Lung (tissue), 11 donors: ENCODE measurements at regions not wholly inside any gene's neighbourhood (a gene's known extent, or its start where the extent isn't known, plus 50 kb on each side); places are given as distances from the start of the nearest gene placed in this dataset.

Experiments
- ATAC-seq: fragments of 200-7000 bp; cut with Tn5 transposase; one replicate; pipeline ENCODE4 v1.9.1; 2020; ENCODE audit warnings: moderate number of reproducible peaks; ENCODE audit not compliant: insufficient read depth, low FRiP score
- DNase-seq, 3 donors: peaks; one replicate each; pipeline ENCODE4 v3.0.0-alpha.2; 2013 to 2017
- H3K27ac ChIP-seq, 2 donors: one replicate each; pipeline ENCODE4 v1.5.1; 2013; ENCODE audit warnings: mild to moderate bottlenecking in 2 of 2, moderate library complexity in 2 of 2, control low read depth in 1 of 2, inconsistent platforms in 1 of 2, low read depth in 1 of 2, low read length in 1 of 2
- H3K27me3 ChIP-seq, 3 donors: one replicate each; pipeline ENCODE4 v1.5.1; 2013; ENCODE audit warnings: low read length in 2 of 3; ENCODE audit not compliant: control insufficient read depth in 3 of 3, insufficient read depth in 3 of 3
- H3K36me3 ChIP-seq, 4 donors: one replicate each; pipeline ENCODE4 v1.5.1; 2013; ENCODE audit warnings: low read length in 4 of 4, mild to moderate bottlenecking in 1 of 4, moderate library complexity in 1 of 4; ENCODE audit not compliant: control insufficient read depth in 4 of 4, insufficient read depth in 4 of 4
- H3K4me1 ChIP-seq, 5 donors: one replicate each; pipeline ENCODE4 v1.5.1; 2013; ENCODE audit warnings: low read length in 5 of 5, mild to moderate bottlenecking in 2 of 5, moderate library complexity in 1 of 5; ENCODE audit not compliant: control insufficient read depth in 5 of 5, insufficient read depth in 5 of 5
- H3K4me3 ChIP-seq: one replicate; pipeline ENCODE4 v1.5.1; 2013; ENCODE audit warnings: mild to moderate bottlenecking, control low read depth, moderate library complexity
- H3K9ac ChIP-seq, 2 donors: one replicate each; pipeline ENCODE4 v1.5.1; 2013; ENCODE audit warnings: low read length in 2 of 2, control low read depth in 1 of 2; ENCODE audit not compliant: insufficient read depth in 1 of 2
- H3K9me3 ChIP-seq, 4 donors: one replicate each; pipeline ENCODE4 v1.5.1; 2013; ENCODE audit warnings: low read length in 3 of 4, mild to moderate bottlenecking in 1 of 4, moderate library complexity in 1 of 4; ENCODE audit not compliant: control insufficient read depth in 4 of 4, insufficient read depth in 3 of 4
- WGBS, 2 donors: extraction: QIAGEN DNeasy Blood & Tissue Kit; methylation state at CpG; one replicate each; pipeline ENCODE4 v1.1.7; 2013; 5-methylcytosine and 5-hydroxymethylcytosine counted together
- TF ChIP-seq, protein P1 (sequence below): IDR thresholded peaks from 2 replicates; pipeline ENCODE4 v1.5.1; 2012; ENCODE audit warnings: mild to moderate bottlenecking; ENCODE audit errors: control extremely low read depth, extremely low read depth
- donor health status: control.
- donor health status: control.
- donor health status: Bipolar disorder and iron deficiency.
- donor health status: healthy.
- donor health status: DM: yes; HTN: yes; CAD: no.

DNA sequence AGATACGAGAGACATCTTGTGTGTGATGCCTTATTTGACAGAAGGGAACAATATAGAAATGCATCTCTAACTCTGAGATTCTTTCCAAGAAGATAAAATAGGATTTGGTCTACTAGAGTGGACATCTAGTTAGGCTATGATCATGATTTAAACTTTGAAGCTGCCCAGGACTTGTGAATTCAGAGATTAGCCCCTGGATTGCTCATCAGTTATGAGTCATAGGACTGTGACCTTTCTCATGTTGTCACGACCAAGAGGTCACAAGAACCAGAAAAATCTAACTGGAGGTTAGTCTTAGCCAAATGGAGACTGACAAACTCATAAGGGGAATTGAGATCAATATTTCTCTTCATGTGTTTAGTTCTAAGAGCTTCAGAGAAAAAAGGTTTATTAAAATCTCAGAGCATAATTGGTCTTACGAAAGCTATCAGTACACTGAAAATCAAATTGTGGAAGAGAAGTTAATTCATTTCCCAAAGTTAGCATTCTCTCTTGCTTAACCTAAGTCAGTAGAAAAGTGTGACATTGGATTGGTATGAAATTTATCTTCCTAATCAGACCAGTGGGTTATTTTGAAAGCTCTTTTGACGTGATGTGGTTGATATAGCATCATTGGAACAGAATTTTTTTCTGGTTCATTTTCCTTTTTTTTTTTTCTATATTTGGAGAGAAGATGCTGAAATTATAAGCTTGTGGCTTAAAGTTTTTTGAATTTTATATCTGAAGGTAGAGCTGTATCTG, 245.7 kb downstream of the RNF144B start:
- no peaks in the 10 kb centered on the region for H3K4me1 ChIP-seq
- TF ChIP-seq, protein P1, sequence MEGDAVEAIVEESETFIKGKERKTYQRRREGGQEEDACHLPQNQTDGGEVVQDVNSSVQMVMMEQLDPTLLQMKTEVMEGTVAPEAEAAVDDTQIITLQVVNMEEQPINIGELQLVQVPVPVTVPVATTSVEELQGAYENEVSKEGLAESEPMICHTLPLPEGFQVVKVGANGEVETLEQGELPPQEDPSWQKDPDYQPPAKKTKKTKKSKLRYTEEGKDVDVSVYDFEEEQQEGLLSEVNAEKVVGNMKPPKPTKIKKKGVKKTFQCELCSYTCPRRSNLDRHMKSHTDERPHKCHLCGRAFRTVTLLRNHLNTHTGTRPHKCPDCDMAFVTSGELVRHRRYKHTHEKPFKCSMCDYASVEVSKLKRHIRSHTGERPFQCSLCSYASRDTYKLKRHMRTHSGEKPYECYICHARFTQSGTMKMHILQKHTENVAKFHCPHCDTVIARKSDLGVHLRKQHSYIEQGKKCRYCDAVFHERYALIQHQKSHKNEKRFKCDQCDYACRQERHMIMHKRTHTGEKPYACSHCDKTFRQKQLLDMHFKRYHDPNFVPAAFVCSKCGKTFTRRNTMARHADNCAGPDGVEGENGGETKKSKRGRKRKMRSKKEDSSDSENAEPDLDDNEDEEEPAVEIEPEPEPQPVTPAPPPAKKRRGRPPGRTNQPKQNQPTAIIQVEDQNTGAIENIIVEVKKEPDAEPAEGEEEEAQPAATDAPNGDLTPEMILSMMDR = no peak
- 62 to 73% methylated on average over 4 of the region's 4 CpGs for WGBS, 2 donors
- ATAC-seq = no peak
- no peak overlapping the region for H3K4me3 ChIP-seq
- H3K9me3 ChIP-seq = no peaks in the 10 kb centered on the region
- no peak for DNase-seq
- H3K27ac ChIP-seq = no peak overlapping the region
- H3K36me3 ChIP-seq = no peaks in the 10 kb centered on the region
- H3K9ac ChIP-seq = no peak overlapping the region
- H3K27me3 ChIP-seq = peaks cover 0 to 3% (median 0%) of the 10 kb centered on the region in 3 donors

DNA sequence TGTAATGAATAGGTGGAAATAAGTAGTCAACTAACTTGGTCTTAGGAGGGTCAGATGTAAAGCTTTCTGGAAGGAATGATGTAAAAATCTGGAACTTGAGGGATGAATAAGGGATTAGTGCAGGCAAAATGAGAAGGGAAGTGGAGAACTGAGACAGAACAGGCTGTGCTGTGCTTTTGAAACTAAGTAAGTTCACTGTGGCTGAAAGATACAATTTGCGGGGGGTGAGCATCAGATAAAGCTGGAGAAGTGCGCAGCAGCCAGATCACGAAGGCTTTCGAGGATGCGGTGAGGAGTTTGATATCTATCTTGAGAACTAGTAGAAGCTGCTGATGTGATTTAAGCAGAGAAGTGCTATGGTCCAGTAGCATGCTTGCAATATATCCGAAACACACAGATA, 247.8 kb downstream of the RNF144B start:
- no peak overlapping the region for H3K4me3 ChIP-seq
- 90 to 96% methylated on average over 6 of the region's 6 CpGs for WGBS, 2 donors

DNA sequence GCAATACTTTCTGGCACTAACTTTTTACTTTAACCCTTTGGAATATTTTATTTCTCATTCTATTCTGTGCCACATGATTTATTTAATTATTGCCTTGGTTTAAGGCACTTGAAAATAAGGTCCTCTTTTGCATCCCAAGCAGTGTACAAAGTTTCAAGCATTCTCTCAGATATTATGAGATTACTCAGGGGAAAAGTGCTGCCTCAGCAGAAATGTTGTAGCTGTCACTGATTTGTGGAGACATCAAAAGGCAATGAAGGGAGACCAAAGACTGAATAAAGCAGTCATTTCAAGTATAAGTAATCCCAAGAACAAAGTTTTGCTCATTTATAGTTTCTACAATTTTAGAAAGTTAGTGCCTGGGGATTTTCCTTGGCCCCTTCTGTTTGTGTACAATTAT, 253.0 kb downstream of the RNF144B start:
- H3K36me3 ChIP-seq = no peaks in the 10 kb centered on the region
- no peak overlapping the region for H3K27ac ChIP-seq
- TF ChIP-seq, protein P1 = no peak
- no peak overlapping the region for H3K9ac ChIP-seq
- H3K4me3 ChIP-seq = no peak overlapping the region
- H3K4me1 ChIP-seq = no peaks in the 10 kb centered on the region
- no peak for ATAC-seq
- H3K27me3 ChIP-seq = no peaks in the 10 kb centered on the region
- peak in 2 of 3 donors; percentile 14 to 29 for DNase-seq
- peaks cover 0 to 4% (median 0%) of the 10 kb centered on the region in 4 donors for H3K9me3 ChIP-seq

More for the DNA sequence above, 247.8 kb downstream of the RNF144B start:
- ATAC-seq (no peak), DNase-seq (no peak)
- Histone ChIP-seq H3K9ac (no peak overlapping the region), H3K27ac (no peak overlapping the region), H3K4me1 (no peaks in the 10 kb centered on the region), H3K36me3 (no peaks in the 10 kb centered on the region), H3K9me3 (peaks cover 0 to 4% (median 0%) of the 10 kb centered on the region in 4 donors), H3K27me3 (no peaks in the 10 kb centered on the region)
- TF ChIP-seq, protein P1 = no peak

DNA sequence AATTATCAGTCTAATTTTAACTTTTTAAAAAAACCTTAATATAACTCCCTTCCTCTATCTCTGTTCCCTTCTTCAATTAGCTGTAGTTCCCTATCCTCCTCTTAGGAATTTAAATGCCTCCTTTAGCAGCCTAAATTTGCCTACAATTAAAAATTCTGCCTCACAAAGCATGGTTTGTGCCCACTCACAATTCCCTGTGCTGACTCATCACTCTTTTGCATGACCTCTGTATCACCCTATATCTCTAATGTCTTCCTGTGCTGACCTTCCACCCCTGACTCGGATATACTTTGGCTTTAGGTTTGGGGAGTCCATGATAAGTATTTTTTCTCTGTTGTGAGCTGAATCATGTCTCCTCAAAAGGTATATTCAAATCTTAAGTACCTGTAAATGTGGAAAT, 253.6 kb downstream of the RNF144B start:
- Histone ChIP-seq H3K27me3 (no peaks in the 10 kb centered on the region), H3K4me1 (no peaks in the 10 kb centered on the region), H3K36me3 (no peaks in the 10 kb centered on the region), H3K27ac (no peak overlapping the region), H3K4me3 (no peak overlapping the region), H3K9ac (no peak overlapping the region), H3K9me3 (peaks cover 0 to 4% (median 0%) of the 10 kb centered on the region in 4 donors)
- DNase-seq (no peak), ATAC-seq (no peak)
- TF ChIP-seq, protein P1 = no peak
- WGBS, 2 donors = 45 to 70% methylated on average over 1 of the region's 1 CpG
